ENCODE measurements at regions not wholly inside any gene's neighbourhood (a gene's known extent, or its start where the extent isn't known, plus 50 kb on each side); places are given as distances from the start of the nearest gene placed in this dataset.

DNA sequence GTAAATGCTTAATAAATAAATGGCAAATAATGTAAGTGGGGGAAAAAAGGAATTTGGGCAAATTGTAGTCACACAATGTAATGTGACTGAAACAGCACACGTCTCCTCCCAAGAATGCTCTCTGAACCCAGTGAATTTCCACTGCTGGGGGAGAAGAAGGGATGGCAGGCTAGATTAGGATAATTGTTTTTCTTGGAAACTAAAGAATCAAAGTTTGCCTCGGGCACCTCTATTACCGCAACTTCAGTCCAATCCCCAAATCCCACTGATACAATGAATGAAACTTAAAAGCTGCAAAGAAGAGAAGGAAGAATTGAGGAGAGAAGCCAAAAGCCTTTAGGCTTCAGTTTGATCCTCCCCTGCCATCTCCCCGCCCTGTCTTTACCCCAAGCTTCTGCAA, 423.2 kb upstream of the PAPPA start:
- Histone ChIP-seq H3K4me2 (ENCODE audit: low read depth, low read length, poor library complexity, severe bottlenecking) (no peak overlapping the region), H3K4me1 (ENCODE audit: insufficient read depth, low read length, poor library complexity, severe bottlenecking) (no peaks in the 10 kb centered on the region), H3K9me3 (ENCODE audit: insufficient read depth, low read depth, low read length) (no peaks in the 10 kb centered on the region), H4K20me1 (ENCODE audit: insufficient read depth, low read length, poor library complexity, severe bottlenecking) (no peaks in the 10 kb centered on the region), H3K4me3 (ENCODE audit: low read length, poor library complexity, severe bottlenecking) (no peak overlapping the region), H2AFZ (ENCODE audit: low read length) (no peak overlapping the region), H3K9me2 (replicated peaks; ENCODE audit: low read depth, low read length) (no peaks in the 10 kb centered on the region), H3F3A (ENCODE audit: low read depth) (no peaks in the 10 kb centered on the region), H3K9ac (ENCODE audit: low read depth, low read length, poor library complexity, severe bottlenecking) (no peak overlapping the region), H3K79me2 (ENCODE audit: insufficient read depth, low read length) (no peaks in the 10 kb centered on the region), H3K27me3 (ENCODE audit: insufficient read depth, low read length, poor library complexity, severe bottlenecking) (no peaks in the 10 kb centered on the region), H3K36me3 (ENCODE audit: insufficient read depth, low read length) (no peaks in the 10 kb centered on the region)
- TF ChIP-seq EZH2phosphoT487 (IDR thresholded peaks at IDR 0.05; ENCODE audit: borderline replicate concordance): no peak
- TF ChIP-seq, protein P1, sequence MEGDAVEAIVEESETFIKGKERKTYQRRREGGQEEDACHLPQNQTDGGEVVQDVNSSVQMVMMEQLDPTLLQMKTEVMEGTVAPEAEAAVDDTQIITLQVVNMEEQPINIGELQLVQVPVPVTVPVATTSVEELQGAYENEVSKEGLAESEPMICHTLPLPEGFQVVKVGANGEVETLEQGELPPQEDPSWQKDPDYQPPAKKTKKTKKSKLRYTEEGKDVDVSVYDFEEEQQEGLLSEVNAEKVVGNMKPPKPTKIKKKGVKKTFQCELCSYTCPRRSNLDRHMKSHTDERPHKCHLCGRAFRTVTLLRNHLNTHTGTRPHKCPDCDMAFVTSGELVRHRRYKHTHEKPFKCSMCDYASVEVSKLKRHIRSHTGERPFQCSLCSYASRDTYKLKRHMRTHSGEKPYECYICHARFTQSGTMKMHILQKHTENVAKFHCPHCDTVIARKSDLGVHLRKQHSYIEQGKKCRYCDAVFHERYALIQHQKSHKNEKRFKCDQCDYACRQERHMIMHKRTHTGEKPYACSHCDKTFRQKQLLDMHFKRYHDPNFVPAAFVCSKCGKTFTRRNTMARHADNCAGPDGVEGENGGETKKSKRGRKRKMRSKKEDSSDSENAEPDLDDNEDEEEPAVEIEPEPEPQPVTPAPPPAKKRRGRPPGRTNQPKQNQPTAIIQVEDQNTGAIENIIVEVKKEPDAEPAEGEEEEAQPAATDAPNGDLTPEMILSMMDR (conservative IDR thresholded peaks at IDR 0.05; ENCODE audit: low read length): no peak

- Histone ChIP-seq H3K9me3 (ENCODE audit: insufficient read depth, low read depth, low read length) (no peaks in the 10 kb centered on the region), H3K27me3 (ENCODE audit: insufficient read depth, low read length, poor library complexity, severe bottlenecking) (no peaks in the 10 kb centered on the region), H3K79me2 (ENCODE audit: insufficient read depth, low read length) (no peaks in the 10 kb centered on the region), H3K4me3 (ENCODE audit: low read length, poor library complexity, severe bottlenecking) (no peak overlapping the region), H2AFZ (ENCODE audit: low read length) (no peak overlapping the region), H3K9ac (ENCODE audit: low read depth, low read length, poor library complexity, severe bottlenecking) (no peak overlapping the region), H3K36me3 (ENCODE audit: insufficient read depth, low read length) (no peaks in the 10 kb centered on the region), H3F3A (ENCODE audit: low read depth) (no peaks in the 10 kb centered on the region), H3K4me2 (ENCODE audit: low read depth, low read length, poor library complexity, severe bottlenecking) (no peak overlapping the region), H3K4me1 (ENCODE audit: insufficient read depth, low read length, poor library complexity, severe bottlenecking) (no peaks in the 10 kb centered on the region), H3K9me2 (replicated peaks; ENCODE audit: low read depth, low read length) (no peaks in the 10 kb centered on the region), H4K20me1 (ENCODE audit: insufficient read depth, low read length, poor library complexity, severe bottlenecking) (no peaks in the 10 kb centered on the region)
- TF ChIP-seq, protein P1 (conservative IDR thresholded peaks at IDR 0.05; ENCODE audit: low read length): no peak
Observed at GRCh38 chr9:115730845-115731244, 422.7 kb upstream of the PAPPA start.

- Histone ChIP-seq H4K20me1 (ENCODE audit: insufficient read depth, low read length, poor library complexity, severe bottlenecking) (no peaks in the 10 kb centered on the region), H3K4me1 (ENCODE audit: insufficient read depth, low read length, poor library complexity, severe bottlenecking) (no peaks in the 10 kb centered on the region), H3K4me2 (ENCODE audit: low read depth, low read length, poor library complexity, severe bottlenecking) (no peak overlapping the region), H3K9me2 (replicated peaks; ENCODE audit: low read depth, low read length) (no peaks in the 10 kb centered on the region), H3F3A (ENCODE audit: low read depth) (no peaks in the 10 kb centered on the region), H3K36me3 (ENCODE audit: insufficient read depth, low read length) (no peaks in the 10 kb centered on the region), H3K27me3 (ENCODE audit: insufficient read depth, low read length, poor library complexity, severe bottlenecking) (no peaks in the 10 kb centered on the region), H3K9ac (ENCODE audit: low read depth, low read length, poor library complexity, severe bottlenecking) (no peak overlapping the region), H3K9me3 (ENCODE audit: insufficient read depth, low read depth, low read length) (no peaks in the 10 kb centered on the region), H2AFZ (ENCODE audit: low read length) (no peak overlapping the region), H3K4me3 (ENCODE audit: low read length, poor library complexity, severe bottlenecking) (no peak overlapping the region), H3K79me2 (ENCODE audit: insufficient read depth, low read length) (no peaks in the 10 kb centered on the region)
- no peak for TF ChIP-seq EZH2phosphoT487 (IDR thresholded peaks at IDR 0.05; ENCODE audit: borderline replicate concordance)
- TF ChIP-seq, protein P1 (conservative IDR thresholded peaks at IDR 0.05; ENCODE audit: low read length): no peak
Observed at GRCh38 chr9:115733318-115734110, 420.1 kb upstream of the PAPPA start.

Data from Loucy (cell line).